Fibroblast of lung (primary cell): ENCODE measurements at regions not wholly inside any gene's neighbourhood (a gene's known extent, or its start where the extent isn't known, plus 50 kb on each side); places are given as distances from the start of the nearest gene placed in this dataset.
A peak's percentile ranks its signal among the peaks of the same experiment; 100 is the strongest.

ENCODE experiments used
- DNase-seq, 2 donors: peaks; one replicate each; pipeline versions ENCODE4 v3.0.0 to v3.0.0-alpha.2; 2010; ENCODE audit warnings: low read depth in 2 of 2
- H2AFZ ChIP-seq: 2 replicates; pipeline ENCODE4 v1.5.1; 2012; ENCODE audit warnings: low read length, control low read depth, inconsistent platforms
- H3K27ac ChIP-seq: 2 replicates; pipeline ENCODE4 v1.5.1; 2011; ENCODE audit warnings: low read length, control low read depth; ENCODE audit not compliant: insufficient read depth
- H3K27me3 ChIP-seq: 2 replicates; pipeline ENCODE4 v1.5.1; 2011; ENCODE audit warnings: mild to moderate bottlenecking, low read length; ENCODE audit not compliant: control insufficient read depth, insufficient read depth
- H3K36me3 ChIP-seq: 2 replicates; pipeline ENCODE4 v1.5.1; 2011; ENCODE audit warnings: low read length; ENCODE audit not compliant: control insufficient read depth, insufficient read depth
- H3K4me1 ChIP-seq: 2 replicates; pipeline ENCODE4 v1.5.1; 2011; ENCODE audit warnings: low read length; ENCODE audit not compliant: control insufficient read depth, insufficient read depth; ENCODE audit errors: extremely low read depth
- H3K4me2 ChIP-seq: 2 replicates; pipeline ENCODE4 v1.5.1; 2011; ENCODE audit warnings: low read length, control low read depth; ENCODE audit not compliant: insufficient read depth; ENCODE audit errors: extremely low read depth
- H3K4me3 ChIP-seq, 4 experiments: fragments of 200-600 bp in 1 of 4; sonication (generic) in 1 of 4; replicated peaks in 1 of 4; 2 replicates each; pipeline ENCODE4 v1.5.1; 2011 to 2016; ENCODE audit warnings: low read length in 4 of 4, low read depth in 3 of 4, mild to moderate bottlenecking in 3 of 4, control low read depth in 2 of 4, inconsistent platforms in 1 of 4, mixed read lengths in 1 of 4; ENCODE audit not compliant: insufficient read depth in 1 of 4; ENCODE audit errors: control extremely low read depth in 1 of 4
- H3K79me2 ChIP-seq: 2 replicates; pipeline ENCODE4 v1.5.1; 2012; ENCODE audit warnings: mild to moderate bottlenecking, low read length, inconsistent platforms; ENCODE audit not compliant: control insufficient read depth, insufficient read depth
- H3K9ac ChIP-seq: 2 replicates; pipeline ENCODE4 v1.5.1; 2011; ENCODE audit warnings: mild to moderate bottlenecking, low read length, control low read depth; ENCODE audit not compliant: insufficient read depth
- H3K9me3 ChIP-seq: 2 replicates; pipeline ENCODE4 v1.5.1; 2012; ENCODE audit warnings: low read depth, low read length; ENCODE audit not compliant: control insufficient read depth, insufficient read depth
- H4K20me1 ChIP-seq: 2 replicates; pipeline ENCODE4 v1.5.1; 2011; ENCODE audit warnings: low read length; ENCODE audit not compliant: control insufficient read depth, insufficient read depth; ENCODE audit errors: extremely low read depth
- EZH2 ChIP-seq: IDR thresholded peaks from 2 replicates; pipeline ENCODE4 v1.5.1; 2012; ENCODE audit warnings: low read length, control low read depth, mild to moderate bottlenecking; ENCODE audit errors: missing control alignments
- TF ChIP-seq, protein P1 (sequence below), 2 donors: IDR thresholded peaks in 1 of 2; conservative IDR thresholded peaks in 1 of 2; 1 replicate in 1 of 2; 2 replicates in 1 of 2; pipeline ENCODE4 v1.5.1; 2011 to 2012; ENCODE audit warnings: low read length in 2 of 2, control low read depth in 1 of 2, inconsistent platforms in 1 of 2, low read depth in 1 of 2, mild to moderate bottlenecking in 1 of 2

DNA sequence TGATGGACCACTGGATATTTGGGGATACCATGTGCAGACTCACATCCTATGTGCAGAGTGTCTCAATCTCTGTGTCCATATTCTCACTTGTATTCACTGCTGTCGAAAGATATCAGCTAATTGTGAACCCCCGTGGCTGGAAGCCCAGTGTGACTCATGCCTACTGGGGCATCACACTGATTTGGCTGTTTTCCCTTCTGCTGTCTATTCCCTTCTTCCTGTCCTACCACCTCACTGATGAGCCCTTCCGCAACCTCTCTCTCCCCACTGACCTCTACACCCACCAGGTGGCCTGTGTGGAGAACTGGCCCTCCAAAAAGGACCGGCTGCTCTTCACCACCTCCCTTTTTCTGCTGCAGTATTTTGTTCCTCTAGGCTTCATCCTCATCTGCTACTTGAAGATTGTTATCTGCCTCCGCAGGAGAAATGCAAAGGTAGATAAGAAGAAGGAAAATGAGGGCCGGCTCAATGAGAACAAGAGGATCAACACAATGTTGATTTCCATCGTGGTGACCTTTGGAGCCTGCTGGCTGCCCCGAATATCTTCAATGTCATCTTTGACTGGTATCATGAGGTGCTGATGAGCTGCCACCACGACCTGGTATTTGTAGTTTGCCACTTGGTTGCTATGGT is 54.5 kb upstream of the HNRNPA0 start:
- DNase-seq: peak in 1 of 2 donors; percentile 20
- Histone ChIP-seq H3K36me3 (no peaks in the 10 kb centered on the region), H3K9me3 (no peaks in the 10 kb centered on the region), H3K79me2 (no peaks in the 10 kb centered on the region), H3K4me1 (no peaks in the 10 kb centered on the region), H3K27me3 (no peaks in the 10 kb centered on the region), H4K20me1 (no peaks in the 10 kb centered on the region), H3K4me3 (no peak overlapping the region), H3K27ac (no peak overlapping the region), H3K9ac (no peak overlapping the region), H2AFZ (no peak overlapping the region), H3K4me2 (no peak overlapping the region)
- TF ChIP-seq, protein P1, sequence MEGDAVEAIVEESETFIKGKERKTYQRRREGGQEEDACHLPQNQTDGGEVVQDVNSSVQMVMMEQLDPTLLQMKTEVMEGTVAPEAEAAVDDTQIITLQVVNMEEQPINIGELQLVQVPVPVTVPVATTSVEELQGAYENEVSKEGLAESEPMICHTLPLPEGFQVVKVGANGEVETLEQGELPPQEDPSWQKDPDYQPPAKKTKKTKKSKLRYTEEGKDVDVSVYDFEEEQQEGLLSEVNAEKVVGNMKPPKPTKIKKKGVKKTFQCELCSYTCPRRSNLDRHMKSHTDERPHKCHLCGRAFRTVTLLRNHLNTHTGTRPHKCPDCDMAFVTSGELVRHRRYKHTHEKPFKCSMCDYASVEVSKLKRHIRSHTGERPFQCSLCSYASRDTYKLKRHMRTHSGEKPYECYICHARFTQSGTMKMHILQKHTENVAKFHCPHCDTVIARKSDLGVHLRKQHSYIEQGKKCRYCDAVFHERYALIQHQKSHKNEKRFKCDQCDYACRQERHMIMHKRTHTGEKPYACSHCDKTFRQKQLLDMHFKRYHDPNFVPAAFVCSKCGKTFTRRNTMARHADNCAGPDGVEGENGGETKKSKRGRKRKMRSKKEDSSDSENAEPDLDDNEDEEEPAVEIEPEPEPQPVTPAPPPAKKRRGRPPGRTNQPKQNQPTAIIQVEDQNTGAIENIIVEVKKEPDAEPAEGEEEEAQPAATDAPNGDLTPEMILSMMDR (conservative IDR thresholded peaks at IDR 0.05 in 1 of 2, IDR thresholded peaks at IDR 0.05 in 1 of 2; ENCODE audit: low read depth in 1 of 2, low read length in 2 of 2): no peak
- TF ChIP-seq EZH2: no peak

DNA sequence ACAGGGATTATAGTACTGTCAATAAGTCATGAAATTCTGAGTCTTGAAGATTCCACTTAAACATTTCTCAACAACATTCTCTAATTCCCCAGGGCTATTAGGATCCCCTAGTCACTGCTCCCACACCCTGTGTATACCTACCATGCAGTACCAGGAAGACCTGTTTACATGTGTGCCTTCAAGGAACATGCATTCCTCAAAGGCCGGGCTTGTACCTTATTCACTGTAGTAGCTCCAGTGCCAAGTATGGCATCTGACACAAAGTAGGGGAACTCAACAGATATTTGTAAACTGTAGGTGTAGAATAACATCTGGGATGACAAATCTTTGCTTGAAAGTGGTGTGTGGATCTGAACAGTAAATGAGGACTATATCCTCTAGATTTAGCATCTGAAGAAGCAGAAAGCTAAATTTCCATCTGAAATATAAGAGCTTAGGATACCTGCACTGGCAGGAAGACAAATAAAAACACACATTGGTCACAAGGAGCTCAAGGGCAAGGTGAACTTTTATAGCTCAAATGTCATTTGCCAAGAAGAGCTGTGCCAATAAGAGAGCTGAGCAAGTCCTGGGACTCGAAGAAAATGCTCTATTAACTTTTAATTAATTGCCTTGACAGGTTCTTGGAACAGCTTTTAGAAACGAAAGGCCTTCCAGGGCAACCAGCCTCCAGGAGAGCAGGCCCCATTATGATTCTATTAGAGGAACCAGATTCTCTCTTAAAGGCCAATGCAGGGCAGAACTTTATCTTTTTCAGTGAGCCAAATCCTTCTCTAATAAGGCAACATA is 52.3 kb upstream of the MYOT start:
- TF ChIP-seq, protein P1 (conservative IDR thresholded peaks at IDR 0.05 in 1 of 2, IDR thresholded peaks at IDR 0.05 in 1 of 2; ENCODE audit: low read depth in 1 of 2, low read length in 2 of 2): no peak
- no peak for TF ChIP-seq EZH2
- no peaks in the 10 kb centered on the region for H3K79me2 ChIP-seq
- H3K27ac ChIP-seq: no peak overlapping the region
- H2AFZ ChIP-seq: no peak overlapping the region
- no peaks in the 10 kb centered on the region for H3K9me3 ChIP-seq
- no peak overlapping the region for H3K4me3 ChIP-seq
- DNase-seq: peak in 1 of 2 donors; percentile 25
- no peaks in the 10 kb centered on the region for H3K27me3 ChIP-seq
- H3K9ac ChIP-seq: no peak overlapping the region
- H4K20me1 ChIP-seq: no peaks in the 10 kb centered on the region
- H3K36me3 ChIP-seq: no peaks in the 10 kb centered on the region
- no peaks in the 10 kb centered on the region for H3K4me1 ChIP-seq
- H3K4me2 ChIP-seq: no peak overlapping the region
